Activated CD4-positive, alpha-beta T cell treated with anti-CD3 and anti-CD28 coated beads, Interleukin-2, amount 10 ng/mL, durations not matched to agents 7 days and 5 days (primary cell): ENCODE measurements at regions not wholly inside any gene's neighbourhood (a gene's known extent, or its start where the extent isn't known, plus 50 kb on each side); places are given as distances from the start of the nearest gene placed in this dataset.
"Not testable (repeated sequence)": the region's sequence is repeated elsewhere in the genome, so short reads cannot be mapped to it uniquely, and the experiment has no call there.

ENCODE experiments used
- CTCF ChIA-PET: fragments of 350-600 bp; sonication (Branson Sonifier 250); formaldehyde crosslinking; loops from one replicate; lab custom pipeline; 2021; ENCODE audit warnings: antibody characterized with exemption; lab: Charles Lee
- POLR2A ChIA-PET: fragments of 350-600 bp; sonication (Branson Sonifier 250); formaldehyde crosslinking; loops from one replicate; lab custom pipeline; 2021; ENCODE audit warnings: antibody characterized with exemption; lab: Charles Lee
- DNase-seq: peaks from one replicate; pipeline ENCODE4 v3.0.0-alpha.2; 2020
- H3K27ac Mint-ChIP-seq: one replicate; pipeline ENCODE4 v1.8.0; 2021; ENCODE audit warnings: mild to moderate bottlenecking, moderate library complexity, mixed read lengths
- H3K27me3 Mint-ChIP-seq: one replicate; pipeline ENCODE4 v1.8.0; 2021; ENCODE audit warnings: mixed read lengths
- H3K36me3 Mint-ChIP-seq: one replicate; pipeline ENCODE4 v1.8.0; 2021; ENCODE audit warnings: low read depth, mixed read lengths
- H3K4me1 Mint-ChIP-seq: one replicate; pipeline ENCODE4 v1.8.0; 2021; ENCODE audit warnings: mixed read lengths
- H3K4me3 Mint-ChIP-seq: one replicate; pipeline ENCODE4 v1.8.0; 2021; ENCODE audit warnings: mild to moderate bottlenecking, moderate library complexity, mixed read lengths
- H3K9me3 Mint-ChIP-seq: one replicate; pipeline ENCODE4 v1.8.0; 2021; ENCODE audit warnings: mixed read lengths

DNA sequence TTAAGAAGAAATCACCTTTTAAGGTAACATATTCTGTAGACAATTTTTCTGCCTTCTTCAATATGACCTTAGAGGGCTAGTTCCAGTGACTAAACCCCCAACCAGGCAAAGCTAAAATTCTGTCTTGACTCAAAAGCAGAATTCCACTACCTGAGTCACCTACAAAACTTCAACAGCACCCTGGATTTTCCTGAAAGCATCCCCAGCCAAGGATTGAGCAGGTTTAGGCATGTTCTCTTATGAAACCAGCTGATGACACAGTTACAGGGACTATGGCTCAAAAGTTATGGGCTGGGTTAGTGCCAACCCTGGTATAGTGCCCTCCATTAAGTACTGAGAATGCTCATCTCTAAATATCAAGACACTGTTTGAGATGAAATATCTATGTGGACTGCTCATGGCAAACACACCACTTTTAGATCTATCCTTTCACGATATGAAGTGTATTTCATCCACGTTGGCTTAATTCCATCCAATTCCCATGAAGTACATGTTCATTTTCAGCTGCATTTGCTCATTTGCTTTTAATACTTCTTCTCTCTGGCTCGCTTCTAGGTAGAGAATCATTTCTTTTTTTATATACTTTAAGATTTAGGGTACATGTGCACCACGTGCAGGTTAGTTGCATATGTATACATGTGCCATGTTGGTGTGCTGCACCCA is 53.6 kb upstream of the TNFAIP3 start:
- H3K4me3 Mint-ChIP-seq, result no peak overlapping the region
- peaks cover 6% of the 10 kb centered on the region for H3K36me3 Mint-ChIP-seq
- H3K27ac Mint-ChIP-seq, result no peak overlapping the region
- no peak for DNase-seq
- H3K9me3 Mint-ChIP-seq, result peaks cover 3% of the 10 kb centered on the region
- CTCF ChIA-PET, result interaction anchor here (0.8 to 3.5 kb wide), 4 partner anchors 14 to 97 kb away, joined by 3 to 26 read pairs (median 5); partner anchors contain the start of gene TNFAIP3
- POLR2A ChIA-PET, result no interaction called here
- no peaks in the 10 kb centered on the region for H3K27me3 Mint-ChIP-seq
- H3K4me1 Mint-ChIP-seq, result peaks cover 52% of the 10 kb centered on the region

DNA sequence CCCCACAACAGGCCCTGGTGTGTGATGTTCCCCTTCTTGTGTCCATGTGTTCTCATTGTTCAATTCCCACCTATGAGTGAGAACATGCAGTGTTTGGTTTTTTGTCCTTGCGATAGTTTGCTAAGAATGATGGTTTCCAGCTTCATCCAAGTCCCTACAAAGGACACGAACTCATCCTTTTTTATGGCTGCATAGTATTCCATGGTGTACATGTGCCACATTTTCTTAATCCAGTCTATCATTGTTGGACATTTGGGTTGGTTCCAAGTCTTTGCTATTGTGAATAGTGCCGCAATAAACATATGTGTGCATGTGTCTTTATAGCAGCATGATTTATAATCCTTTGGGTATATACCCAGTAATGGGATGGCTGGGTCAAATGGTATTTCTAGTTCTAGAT is 53.0 kb upstream of the TNFAIP3 start:
- H3K27me3 Mint-ChIP-seq, DNase-seq, H3K4me3 Mint-ChIP-seq, H3K27ac Mint-ChIP-seq, H3K36me3 Mint-ChIP-seq, H3K9me3 Mint-ChIP-seq, POLR2A ChIA-PET: not testable (repeated sequence)
- CTCF ChIA-PET, result interaction anchor here (0.8 to 1.2 kb wide), 2 partner anchors 53 to 56 kb away, joined by 3 read pairs; partner anchors contain the start of gene TNFAIP3
- peaks cover 57% of the 10 kb centered on the region for H3K4me1 Mint-ChIP-seq

DNA sequence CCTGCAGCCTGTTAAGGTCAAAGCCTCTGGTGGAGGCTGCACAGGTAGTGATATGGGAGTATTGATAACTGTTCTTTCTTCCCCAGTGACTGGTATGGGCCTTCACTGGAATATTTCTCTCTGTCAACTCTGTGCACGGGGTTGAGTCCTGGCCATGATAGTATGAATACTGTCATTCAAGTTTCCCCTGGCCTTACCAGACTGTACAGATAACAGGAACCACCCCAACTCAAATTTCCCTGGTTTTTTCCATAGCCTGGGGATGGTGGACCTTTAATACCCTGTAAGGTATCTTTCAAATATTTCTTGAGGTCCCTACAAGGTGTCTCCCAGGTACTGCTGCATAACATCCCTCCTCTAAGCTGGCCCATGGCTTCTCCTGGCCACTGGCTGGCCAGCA is 51.4 kb upstream of the TNFAIP3 start:
- ChIA-PET POLR2A (no interaction called here), CTCF (interaction anchor here (1.0 to 1.2 kb wide), 4 partner anchors 9 to 52 kb away, joined by 3 to 4 read pairs (median 4); partner anchors contain the start of gene TNFAIP3)
- Mint-ChIP-seq H3K4me3 (no peak overlapping the region), H3K9me3 (peaks cover 2% of the 10 kb centered on the region), H3K27ac (peak overlapping the region; percentile 57), H3K36me3 (peaks cover 6% of the 10 kb centered on the region), H3K27me3 (no peaks in the 10 kb centered on the region), H3K4me1 (peaks cover 61% of the 10 kb centered on the region)
- DNase-seq, result no peak

DNA sequence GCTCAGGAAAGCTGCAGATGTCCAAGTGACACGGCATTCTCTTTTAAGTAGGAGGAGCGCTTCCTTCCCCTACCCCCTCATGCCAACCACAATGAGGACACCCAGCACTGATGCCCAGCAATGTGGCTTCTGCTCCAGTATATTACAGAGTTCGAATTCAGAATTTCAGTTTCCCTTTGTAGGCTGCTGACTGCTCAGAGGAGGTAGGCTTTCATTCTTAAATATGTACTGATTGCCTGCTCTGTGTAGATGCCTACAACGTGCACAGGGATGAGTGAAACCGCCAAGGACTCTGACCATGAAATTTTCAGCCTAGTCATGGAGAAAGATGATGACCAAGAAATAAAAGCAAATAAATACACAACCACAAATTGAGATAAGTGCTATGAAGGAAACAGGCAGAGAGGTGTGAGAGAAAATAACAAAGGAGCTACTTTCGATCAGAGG is 50.9 kb upstream of the TNFAIP3 start:
- CTCF ChIA-PET, result interaction anchor here (1.0 to 1.6 kb wide), 5 partner anchors 9 to 51 kb away, joined by 3 to 6 read pairs (median 4); partner anchors contain the start of gene TNFAIP3
- no peaks in the 10 kb centered on the region for H3K27me3 Mint-ChIP-seq
- peak overlapping the region; percentile 11 for H3K4me3 Mint-ChIP-seq
- H3K27ac Mint-ChIP-seq, result peak overlapping the region; percentile 57
- H3K4me1 Mint-ChIP-seq, result peaks cover 59% of the 10 kb centered on the region
- peaks cover 4% of the 10 kb centered on the region for H3K36me3 Mint-ChIP-seq
- H3K9me3 Mint-ChIP-seq, result no peaks in the 10 kb centered on the region
- no peak for DNase-seq
- POLR2A ChIA-PET, result no interaction called here

DNA sequence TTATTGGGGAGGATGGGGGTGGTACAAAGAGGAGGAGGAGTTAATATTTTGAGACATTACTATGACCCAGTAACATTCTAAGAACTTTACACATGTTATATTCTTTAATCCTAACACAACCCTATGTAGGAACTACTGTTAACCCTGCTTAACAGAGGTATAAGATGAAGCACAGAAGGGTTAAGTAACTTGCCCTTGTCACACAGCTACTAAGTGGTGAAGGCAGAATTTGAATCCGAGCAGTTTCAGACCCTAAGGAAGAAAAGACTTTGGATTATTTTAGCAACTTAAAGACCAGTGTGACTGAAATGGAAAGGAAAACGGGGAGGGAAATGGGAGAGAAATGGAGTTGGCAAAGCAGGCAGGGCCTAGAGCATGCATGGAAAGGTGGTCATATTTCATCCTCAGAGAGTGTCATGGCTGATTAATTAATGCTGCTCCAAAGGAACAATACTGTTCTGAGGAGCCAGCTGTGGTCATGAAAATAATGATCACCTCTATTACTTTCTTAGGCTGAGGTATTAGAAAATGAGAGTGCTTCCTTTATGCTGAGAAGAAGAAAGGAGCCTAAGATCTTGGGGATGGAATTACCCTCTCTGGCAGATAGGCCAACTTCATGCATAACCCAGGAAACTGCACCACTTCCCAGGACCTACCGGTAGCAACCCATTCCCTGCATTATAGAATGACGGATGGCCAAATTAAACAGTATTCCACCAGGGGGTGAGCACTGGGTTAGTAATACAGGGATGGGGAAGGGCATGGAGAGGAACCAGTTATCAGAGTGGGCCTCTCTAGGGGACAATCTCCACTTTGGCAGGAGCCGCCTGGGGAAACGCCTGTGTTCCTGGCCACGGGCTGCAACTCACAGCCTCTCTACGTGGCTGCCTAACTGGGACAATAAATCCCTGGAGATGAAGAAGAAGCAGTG is 50.1 kb upstream of the TNFAIP3 start:
- Mint-ChIP-seq H3K27ac (no peak overlapping the region), H3K4me1 (peaks cover 57% of the 10 kb centered on the region), H3K4me3 (no peak overlapping the region), H3K36me3 (peaks cover 4% of the 10 kb centered on the region), H3K9me3 (no peaks in the 10 kb centered on the region), H3K27me3 (no peaks in the 10 kb centered on the region)
- POLR2A ChIA-PET, result no interaction called here
- DNase-seq, result no peak
- CTCF ChIA-PET, result interaction anchor here (1.0 to 1.6 kb wide), 6 partner anchors 8 to 50 kb away, joined by 3 to 6 read pairs (median 4); partner anchors contain the start of gene TNFAIP3
